ENCODE measurements at regions not wholly inside any gene's neighbourhood (a gene's known extent, or its start where the extent isn't known, plus 50 kb on each side); places are given as distances from the start of the nearest gene placed in this dataset.

- no peak for DNase-seq (ENCODE audit: low spot score)
- in situ Hi-C loops (cut with MboI; ENCODE audit: low sequenced_read_pairs, unreplicated experiment), result no loop called here
- no peak for TF ChIP-seq CTCF (IDR thresholded peaks at IDR 0.05; ENCODE audit: borderline replicate concordance, control extremely low read depth, extremely low read depth, insufficient read depth, missing control alignments)
Measured at GRCh38 chr20:24147479-24147878, 158.9 kb upstream of the GGTLC1 start.

- DNase-seq (ENCODE audit: low spot score), result no peak
- in situ Hi-C loops (cut with MboI; ENCODE audit: low sequenced_read_pairs, unreplicated experiment), result no loop called here
- no peak for TF ChIP-seq CTCF (IDR thresholded peaks at IDR 0.05; ENCODE audit: borderline replicate concordance, control extremely low read depth, extremely low read depth, insufficient read depth, missing control alignments)
Measured at GRCh38 chr20:24146231-24146634, 157.7 kb upstream of the GGTLC1 start.

GRCh38 chr20:24144371-24144770 lies 155.8 kb upstream of the GGTLC1 start:
- no peak for DNase-seq (ENCODE audit: low spot score)
- in situ Hi-C loops (cut with MboI; ENCODE audit: low sequenced_read_pairs, unreplicated experiment), result no loop called here
- no peak for TF ChIP-seq CTCF (IDR thresholded peaks at IDR 0.05; ENCODE audit: borderline replicate concordance, control extremely low read depth, extremely low read depth, insufficient read depth, missing control alignments)

- in situ Hi-C loops (cut with MboI; ENCODE audit: low sequenced_read_pairs, unreplicated experiment), result no loop called here
- no peak for TF ChIP-seq CTCF (IDR thresholded peaks at IDR 0.05; ENCODE audit: borderline replicate concordance, control extremely low read depth, extremely low read depth, insufficient read depth, missing control alignments)
- DNase-seq (ENCODE audit: low spot score), result no peak
Measured at GRCh38 chr20:24141111-24141510, 152.5 kb upstream of the GGTLC1 start.

- no peak for DNase-seq (ENCODE audit: low spot score)
- no peak for TF ChIP-seq CTCF (IDR thresholded peaks at IDR 0.05; ENCODE audit: borderline replicate concordance, control extremely low read depth, extremely low read depth, insufficient read depth, missing control alignments)
- in situ Hi-C loops (cut with MboI; ENCODE audit: low sequenced_read_pairs, unreplicated experiment), result no loop called here
Measured at GRCh38 chr20:24139846-24140245, 151.3 kb upstream of the GGTLC1 start.

- DNase-seq (ENCODE audit: low spot score), result no peak
- no peak for TF ChIP-seq CTCF (IDR thresholded peaks at IDR 0.05; ENCODE audit: borderline replicate concordance, control extremely low read depth, extremely low read depth, insufficient read depth, missing control alignments)
- in situ Hi-C loops (cut with MboI; ENCODE audit: low sequenced_read_pairs, unreplicated experiment), result no loop called here
Measured at GRCh38 chr20:24138951-24139350, 150.4 kb upstream of the GGTLC1 start.

All from GM13976 (cell line).